HG03103 (cell line): ENCODE measurements at regions not wholly inside any gene's neighbourhood (a gene's known extent, or its start where the extent isn't known, plus 50 kb on each side); places are given as distances from the start of the nearest gene placed in this dataset.

ENCODE experiments used
- ATAC-seq: cut with Tn5 transposase; IDR thresholded peaks from one replicate; pipeline ENCODE4 v1.9.1; 2021; ENCODE audit warnings: low read depth; ENCODE audit not compliant: unreplicated experiment

- no peak for ATAC-seq
Measured at GRCh38 chr1:90650401-90650800, 66.7 kb downstream of the BARHL2 start.

GRCh38 chr1:90640325-90640724, 76.8 kb downstream of the BARHL2 start:
- no peak for ATAC-seq

DNA sequence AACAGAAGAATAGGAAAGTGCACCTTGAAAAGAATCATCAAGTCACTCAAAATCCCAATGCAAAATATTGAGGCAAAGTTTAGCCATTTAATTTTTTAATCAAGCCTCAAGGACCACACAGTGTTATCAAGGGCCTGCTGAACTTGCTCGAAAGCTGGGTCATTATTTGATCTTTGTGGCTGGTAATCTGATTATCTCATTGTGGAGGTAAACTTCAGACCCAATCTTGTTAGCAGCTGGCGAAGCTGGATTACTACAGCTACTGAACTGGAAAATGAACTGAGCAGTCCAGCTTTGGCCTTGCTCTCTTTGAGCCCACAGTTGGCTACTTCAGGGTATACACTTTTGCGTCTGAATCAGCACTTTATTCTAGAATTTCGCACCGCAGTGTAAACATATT, 94.4 kb downstream of the BARHL2 start:
- ATAC-seq, result no peak

- ATAC-seq, result no peak
Measured at GRCh38 chr1:90621986-90622385, 95.1 kb downstream of the BARHL2 start.

GRCh38 chr1:90616395-90616794, 100.7 kb downstream of the BARHL2 start:
- ATAC-seq, result no peak

DNA sequence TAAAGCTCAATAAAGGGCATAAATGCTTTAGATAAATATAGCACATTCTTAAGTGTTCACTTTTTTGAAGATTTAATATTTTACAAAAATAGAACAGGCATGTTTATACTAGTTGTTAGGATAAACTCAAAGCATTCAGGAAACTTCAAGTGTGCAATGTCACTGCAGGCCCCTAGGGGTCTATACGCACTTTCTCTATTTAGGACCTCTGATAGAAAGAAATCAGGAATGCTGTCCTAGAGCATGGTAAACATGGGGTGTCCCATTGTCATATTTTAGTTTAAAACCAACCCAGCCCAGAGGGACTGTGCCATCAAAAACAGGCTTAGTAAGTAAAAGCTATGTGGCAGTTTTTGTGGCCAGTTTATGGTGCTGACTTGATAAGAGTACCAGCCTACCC, 102.2 kb downstream of the BARHL2 start:
- no peak for ATAC-seq

DNA sequence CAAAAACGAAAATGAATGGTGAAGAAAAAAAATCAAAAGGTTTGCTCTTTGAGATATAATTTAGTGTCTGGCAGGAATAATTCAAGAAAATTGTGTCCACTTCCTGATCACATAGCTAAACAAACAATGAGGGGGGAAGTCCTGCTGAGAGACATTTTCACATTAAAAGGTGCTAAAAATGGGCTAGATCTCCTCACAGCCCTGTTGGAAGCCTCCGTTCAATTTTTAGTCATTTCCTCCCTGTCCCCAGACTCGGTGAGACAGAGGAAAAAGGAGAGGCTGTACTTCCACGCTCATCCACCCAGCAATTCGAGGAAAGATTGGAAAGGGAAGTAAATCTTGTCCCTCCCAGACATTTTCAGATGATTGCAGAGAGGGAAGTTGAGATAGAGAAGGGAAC, 103.7 kb downstream of the BARHL2 start:
- no peak for ATAC-seq

DNA sequence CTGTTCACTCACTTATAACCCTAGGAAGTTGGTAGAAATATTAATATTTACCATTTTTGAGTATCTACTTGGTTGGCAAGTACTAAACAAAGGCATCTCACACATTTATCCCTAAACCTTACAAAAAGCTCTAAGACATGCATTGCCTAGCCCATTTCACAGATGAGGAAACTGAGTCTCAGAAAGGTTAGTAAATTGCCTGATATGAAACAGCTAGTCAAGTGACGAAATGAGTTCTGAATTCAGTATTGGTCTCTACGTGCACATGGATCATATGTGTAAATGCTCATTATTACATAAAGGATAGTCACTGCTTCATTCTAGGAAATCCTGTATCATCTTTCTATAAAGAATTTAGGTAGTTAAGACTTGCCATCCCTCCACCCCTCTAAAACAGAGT, 105.1 kb downstream of the BARHL2 start:
- no peak for ATAC-seq

GRCh38 chr1:90607736-90608135, 109.4 kb downstream of the BARHL2 start:
- ATAC-seq, result no peak

DNA sequence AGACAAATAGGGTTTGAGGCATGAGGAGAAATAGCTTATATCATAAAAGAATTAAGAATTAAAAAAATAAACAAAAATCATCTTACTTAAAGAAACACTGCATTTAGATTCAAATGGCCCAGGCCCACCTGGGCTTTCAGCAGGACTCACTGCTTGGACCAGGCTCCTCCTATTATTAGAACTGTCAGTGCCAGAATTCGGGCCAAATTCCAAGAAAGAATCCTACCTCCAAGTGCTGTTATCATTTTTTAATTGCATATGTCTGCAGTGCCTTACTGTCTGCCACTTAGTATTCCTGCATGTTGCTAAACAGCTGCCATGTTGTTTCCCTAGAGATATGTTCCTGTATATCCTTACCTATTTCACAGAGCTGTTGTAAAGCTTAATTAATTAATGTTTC, 112.0 kb downstream of the BARHL2 start:
- ATAC-seq, result no peak

GRCh38 chr1:90593312-90593711, 123.8 kb downstream of the BARHL2 start:
- no peak for ATAC-seq

DNA sequence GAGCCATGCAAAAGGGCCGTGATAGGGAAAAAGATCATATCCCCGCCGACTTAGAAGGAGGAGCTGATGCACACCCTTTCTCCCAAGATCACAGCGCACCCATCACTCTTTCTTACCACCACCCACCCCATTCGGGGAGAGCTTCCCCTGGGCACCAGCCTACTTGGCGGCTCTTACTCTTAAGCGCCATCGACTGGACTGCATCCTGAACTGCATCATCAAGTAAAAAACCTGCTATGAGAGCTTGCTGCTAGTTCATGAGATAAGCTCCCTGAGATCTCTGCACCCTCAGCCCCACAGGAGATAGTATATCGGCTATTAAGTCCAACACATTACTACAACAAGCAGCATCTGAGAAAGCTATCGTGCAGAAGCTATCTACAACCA, 125.1 kb downstream of the BARHL2 start:
- ATAC-seq, result no peak

GRCh38 chr1:90591355-90591969, 125.6 kb downstream of the BARHL2 start:
- ATAC-seq, result no peak

DNA sequence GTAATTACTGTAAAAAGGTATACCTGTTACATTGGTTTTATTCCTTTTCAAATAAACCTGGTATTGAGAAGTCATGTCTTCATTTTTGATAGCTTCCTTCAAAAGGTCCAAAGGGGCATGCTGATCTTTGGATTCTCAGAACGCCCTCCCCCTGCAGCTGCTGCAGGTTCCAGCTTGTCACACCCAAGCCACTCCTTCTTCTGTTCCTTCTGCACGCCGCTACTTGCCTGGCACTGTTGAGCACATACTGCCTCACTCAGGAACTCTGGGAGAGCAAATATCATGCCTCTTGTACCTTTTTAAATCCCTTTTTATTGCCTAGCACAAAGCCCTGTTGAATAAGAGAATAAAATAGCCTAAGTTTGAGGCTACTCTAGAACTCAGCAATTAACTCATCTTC, 136.9 kb downstream of the BARHL2 start:
- ATAC-seq, result no peak

DNA sequence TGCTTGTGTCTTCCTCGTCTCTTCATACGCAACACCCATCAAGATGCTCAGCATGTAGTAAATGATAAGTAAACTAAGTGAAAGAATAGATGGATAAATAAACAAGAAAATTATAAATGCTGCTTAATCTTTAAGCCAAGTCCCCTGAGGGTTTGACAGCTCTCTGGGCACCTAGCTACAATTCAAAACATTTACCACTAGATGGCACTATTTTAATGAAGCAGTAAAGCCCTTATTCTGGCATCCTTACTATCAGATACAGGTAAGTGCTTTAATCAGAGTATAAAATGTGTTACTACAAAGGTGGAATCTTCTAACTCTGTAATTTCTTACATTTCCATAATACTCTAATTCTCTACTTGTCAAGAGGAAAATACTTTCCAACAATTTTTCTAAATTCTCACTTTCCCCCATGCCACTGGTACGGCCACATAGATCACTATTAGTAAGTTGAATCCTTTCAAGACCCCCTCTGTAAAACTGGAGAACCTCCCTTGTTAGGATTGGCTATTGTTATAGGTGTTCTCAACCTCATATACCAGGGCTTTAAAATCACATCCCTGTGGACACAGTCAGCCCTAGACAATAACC, 137.8 kb downstream of the BARHL2 start:
- peak; percentile 87 for ATAC-seq

DNA sequence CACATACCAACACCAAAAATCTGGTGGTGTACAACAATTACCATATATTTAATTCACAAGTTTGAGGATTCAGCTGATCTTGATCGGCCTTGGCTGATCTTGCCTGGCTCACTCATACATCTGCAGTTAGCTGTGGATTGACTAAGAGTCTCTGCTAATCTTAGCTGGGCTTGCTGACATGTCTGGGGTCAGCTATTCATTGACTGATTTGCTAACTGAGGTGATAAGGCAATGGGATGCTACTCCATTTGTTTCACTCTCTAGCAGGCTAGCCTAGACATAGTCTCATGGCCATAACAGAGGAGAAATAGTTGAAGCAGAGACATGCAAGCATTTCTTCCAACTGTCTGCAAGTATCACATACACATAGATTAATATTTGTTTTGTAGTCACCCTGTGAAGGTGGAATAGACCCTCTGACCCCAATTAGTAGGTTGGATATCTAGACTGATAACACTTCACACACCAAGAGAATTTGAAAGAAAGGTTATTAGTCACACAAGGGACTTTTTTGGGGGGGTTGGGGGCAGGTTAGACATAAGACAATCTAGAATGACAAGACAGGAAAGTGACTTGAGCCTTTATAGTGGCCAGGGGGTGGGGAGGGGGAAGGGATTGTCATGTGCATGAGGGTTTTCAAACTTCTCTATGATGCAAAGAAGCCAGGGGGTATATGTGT, 142.3 kb downstream of the BARHL2 start:
- no peak for ATAC-seq

- ATAC-seq, result no peak
Measured at GRCh38 chr1:90573736-90574135, 143.4 kb downstream of the BARHL2 start.

DNA sequence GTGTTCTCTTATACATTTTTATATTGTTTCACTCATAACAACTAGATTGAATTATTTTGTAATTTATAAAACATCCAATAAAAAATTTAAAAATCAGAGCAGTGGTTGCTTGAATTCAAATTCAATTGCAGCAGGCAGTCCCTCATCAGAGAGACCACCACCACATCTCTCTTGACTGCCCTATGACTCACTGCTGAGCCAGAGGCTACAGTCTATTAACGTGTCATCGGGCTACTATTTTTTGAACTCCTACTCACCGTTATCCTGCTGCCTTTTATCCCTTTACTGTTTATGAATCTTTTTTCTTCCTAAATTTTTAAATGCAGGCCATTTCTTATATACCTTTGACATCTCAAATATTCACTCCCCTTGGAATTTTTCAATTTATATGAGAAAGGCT, 144.7 kb downstream of the BARHL2 start:
- ATAC-seq, result no peak

- no peak for ATAC-seq
Measured at GRCh38 chr1:90568436-90568835, 148.7 kb downstream of the BARHL2 start.

GRCh38 chr1:90564164-90564563, 152.9 kb downstream of the BARHL2 start:
- ATAC-seq, result no peak

DNA sequence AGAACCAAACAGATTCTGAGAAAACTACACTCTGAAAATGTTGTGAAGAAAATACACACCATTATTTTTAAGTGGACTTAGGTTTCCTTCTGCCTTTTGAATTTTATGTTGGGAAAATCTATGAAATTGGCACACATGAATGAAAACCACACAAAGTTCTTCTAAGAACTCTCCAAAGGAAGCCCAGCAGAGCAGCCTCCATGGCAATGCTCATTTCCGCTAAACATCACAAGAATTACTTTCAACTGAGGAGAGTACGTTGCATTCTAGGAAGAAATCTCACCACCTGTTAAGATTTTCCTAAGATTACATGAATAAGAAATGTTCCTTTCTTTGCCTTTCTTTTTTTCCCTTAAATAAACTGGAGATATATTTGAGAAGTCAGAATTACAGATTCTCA, 154.2 kb downstream of the BARHL2 start:
- ATAC-seq, result no peak

- ATAC-seq, result no peak
Measured at GRCh38 chr1:90561911-90562310, 155.2 kb downstream of the BARHL2 start.
